ENCODE measurements at regions not wholly inside any gene's neighbourhood (a gene's known extent, or its start where the extent isn't known, plus 50 kb on each side); places are given as distances from the start of the nearest gene placed in this dataset.
A peak's percentile ranks its signal among the peaks of the same experiment; 100 is the strongest.

DNA sequence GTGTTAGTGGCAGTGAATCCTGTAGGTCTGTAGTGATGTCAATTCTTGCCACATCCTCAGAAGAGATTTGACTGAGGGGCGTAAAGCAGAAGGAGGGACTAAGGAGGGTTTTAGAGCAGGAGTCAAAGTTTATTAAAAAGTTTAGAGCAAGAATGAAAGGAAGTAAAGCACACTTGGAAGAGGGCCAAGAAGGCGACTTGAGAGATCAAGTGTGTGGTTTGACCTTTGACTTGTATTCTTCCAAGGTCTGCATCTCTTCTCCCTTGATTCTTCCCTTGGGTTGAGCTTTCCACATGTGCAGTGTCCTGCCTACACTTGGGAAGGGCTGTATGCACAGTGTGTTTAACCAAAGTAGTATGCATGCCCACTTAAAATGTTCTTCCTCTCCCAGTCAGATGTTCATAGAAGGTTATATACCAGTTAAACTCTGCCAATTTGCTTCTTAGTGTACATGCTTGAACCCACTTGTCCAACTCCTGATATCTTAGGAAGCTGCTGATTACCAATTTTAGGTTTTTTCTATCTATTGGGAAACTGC lies 627.6 kb downstream of the MMUT start:
- Mint-ChIP-seq H3K36me3 (ENCODE audit: insufficient read depth, unreplicated experiment) (no peaks in the 10 kb centered on the region), H3K27me3 (ENCODE audit: insufficient read depth, unreplicated experiment) (no peaks in the 10 kb centered on the region), H3K9me3 (ENCODE audit: unreplicated experiment) (peaks cover 11% of the 10 kb centered on the region), H3K27ac (ENCODE audit: low read depth, unreplicated experiment) (no peak overlapping the region), H3K4me3 (ENCODE audit: unreplicated experiment) (no peak overlapping the region), H3K4me1 (ENCODE audit: insufficient read depth, unreplicated experiment) (peaks cover 13% of the 10 kb centered on the region)
- ChIA-PET CTCF (interaction anchor here (0.6 to 0.7 kb wide), 4 partner anchors 23 to 1765 kb away, joined by 3 to 6 read pairs (median 4); no protein-coding TSS in a partner anchor), POLR2A (interaction anchor here (0.6 to 0.7 kb wide), 2 partner anchors 14 to 706 kb away, joined by 3 to 4 read pairs; no protein-coding TSS in a partner anchor)
- intact Hi-C loops (cut with micrococcal nuclease) = no loop called here
- BruUV-seq (replicated peaks) = no TSS peak
- DNase-seq (ENCODE audit: unreplicated experiment) = peak; percentile 45
- TF ChIP-seq, protein P1, sequence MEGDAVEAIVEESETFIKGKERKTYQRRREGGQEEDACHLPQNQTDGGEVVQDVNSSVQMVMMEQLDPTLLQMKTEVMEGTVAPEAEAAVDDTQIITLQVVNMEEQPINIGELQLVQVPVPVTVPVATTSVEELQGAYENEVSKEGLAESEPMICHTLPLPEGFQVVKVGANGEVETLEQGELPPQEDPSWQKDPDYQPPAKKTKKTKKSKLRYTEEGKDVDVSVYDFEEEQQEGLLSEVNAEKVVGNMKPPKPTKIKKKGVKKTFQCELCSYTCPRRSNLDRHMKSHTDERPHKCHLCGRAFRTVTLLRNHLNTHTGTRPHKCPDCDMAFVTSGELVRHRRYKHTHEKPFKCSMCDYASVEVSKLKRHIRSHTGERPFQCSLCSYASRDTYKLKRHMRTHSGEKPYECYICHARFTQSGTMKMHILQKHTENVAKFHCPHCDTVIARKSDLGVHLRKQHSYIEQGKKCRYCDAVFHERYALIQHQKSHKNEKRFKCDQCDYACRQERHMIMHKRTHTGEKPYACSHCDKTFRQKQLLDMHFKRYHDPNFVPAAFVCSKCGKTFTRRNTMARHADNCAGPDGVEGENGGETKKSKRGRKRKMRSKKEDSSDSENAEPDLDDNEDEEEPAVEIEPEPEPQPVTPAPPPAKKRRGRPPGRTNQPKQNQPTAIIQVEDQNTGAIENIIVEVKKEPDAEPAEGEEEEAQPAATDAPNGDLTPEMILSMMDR (IDR thresholded peaks at IDR 0.05; ENCODE audit: unreplicated experiment) = no peak

DNA sequence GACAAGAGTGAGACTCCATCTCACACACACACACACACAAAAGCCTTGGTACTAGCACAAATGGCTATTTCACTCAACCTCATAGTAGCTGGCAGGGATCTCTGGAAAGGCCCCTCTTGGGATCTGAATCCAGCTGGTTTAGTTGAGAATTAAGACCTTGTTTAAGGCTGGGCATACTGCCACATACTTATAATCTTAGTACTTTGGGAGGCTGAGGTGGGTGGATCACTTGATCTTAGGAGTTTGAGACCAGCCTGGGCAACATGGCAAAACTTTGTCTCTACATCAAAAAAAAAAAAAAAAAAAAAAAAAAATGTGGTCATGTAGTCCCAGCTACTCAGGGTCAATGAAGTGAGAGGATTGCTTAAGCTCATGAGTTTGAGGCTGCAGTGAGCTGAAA lies 628.3 kb downstream of the MMUT start:
- ChIA-PET POLR2A (interaction anchor here (0.6 to 0.9 kb wide), 4 partner anchors 15 to 707 kb away, joined by 3 to 4 read pairs (median 3); no protein-coding TSS in a partner anchor), CTCF (interaction anchor here (0.7 to 0.8 kb wide), 3 partner anchors 549 to 747 kb away, joined by 3 read pairs; no protein-coding TSS in a partner anchor)
- peak; percentile 30 for DNase-seq (ENCODE audit: unreplicated experiment)
- TF ChIP-seq, protein P1 (IDR thresholded peaks at IDR 0.05; ENCODE audit: unreplicated experiment) = no peak
- Mint-ChIP-seq H3K27ac (ENCODE audit: low read depth, unreplicated experiment) (no peak overlapping the region), H3K27me3 (ENCODE audit: insufficient read depth, unreplicated experiment) (no peaks in the 10 kb centered on the region), H3K9me3 (ENCODE audit: unreplicated experiment) (peaks cover 3% of the 10 kb centered on the region), H3K4me1 (ENCODE audit: insufficient read depth, unreplicated experiment) (peaks cover 13% of the 10 kb centered on the region), H3K4me3 (ENCODE audit: unreplicated experiment) (no peak overlapping the region), H3K36me3 (ENCODE audit: insufficient read depth, unreplicated experiment) (no peaks in the 10 kb centered on the region)
- BruUV-seq (replicated peaks) = no TSS peak
- intact Hi-C loops (cut with micrococcal nuclease) = no loop called here

DNA sequence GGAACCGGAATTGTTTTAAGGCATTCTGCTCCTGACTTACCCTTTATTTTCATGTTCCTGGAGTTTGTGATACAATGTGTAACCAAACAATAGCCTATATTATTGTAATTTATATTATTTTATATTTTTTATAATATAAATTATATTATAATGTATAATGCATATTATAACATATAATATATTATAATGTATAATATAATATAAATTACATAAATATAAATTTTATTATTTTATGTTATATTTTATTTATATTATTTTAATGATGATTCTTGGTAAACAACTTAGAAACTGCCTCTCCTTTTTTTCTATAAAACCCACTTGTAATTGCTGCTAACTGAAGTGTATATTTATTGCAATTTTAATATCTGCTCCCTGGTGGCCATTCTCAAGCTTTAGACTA lies 629.1 kb downstream of the MMUT start:
- Mint-ChIP-seq H3K9me3 (ENCODE audit: unreplicated experiment) (no peaks in the 10 kb centered on the region), H3K27ac (ENCODE audit: low read depth, unreplicated experiment) (no peak overlapping the region), H3K27me3 (ENCODE audit: insufficient read depth, unreplicated experiment) (no peaks in the 10 kb centered on the region), H3K36me3 (ENCODE audit: insufficient read depth, unreplicated experiment) (no peaks in the 10 kb centered on the region), H3K4me1 (ENCODE audit: insufficient read depth, unreplicated experiment) (peaks cover 13% of the 10 kb centered on the region), H3K4me3 (ENCODE audit: unreplicated experiment) (no peak overlapping the region)
- intact Hi-C loops (cut with micrococcal nuclease) = no loop called here
- TF ChIP-seq, protein P1 (IDR thresholded peaks at IDR 0.05; ENCODE audit: unreplicated experiment) = no peak
- ChIA-PET POLR2A (interaction anchor here (0.7 to 0.9 kb wide), 2 partner anchors 131 to 849 kb away, joined by 3 read pairs; no protein-coding TSS in a partner anchor), CTCF (interaction anchor here (0.8 kb wide), 1 partner anchor 549 kb away, joined by 3 read pairs; no protein-coding TSS in a partner anchor)
- DNase-seq (ENCODE audit: unreplicated experiment) = no peak
- BruUV-seq (replicated peaks) = no TSS peak

DNA sequence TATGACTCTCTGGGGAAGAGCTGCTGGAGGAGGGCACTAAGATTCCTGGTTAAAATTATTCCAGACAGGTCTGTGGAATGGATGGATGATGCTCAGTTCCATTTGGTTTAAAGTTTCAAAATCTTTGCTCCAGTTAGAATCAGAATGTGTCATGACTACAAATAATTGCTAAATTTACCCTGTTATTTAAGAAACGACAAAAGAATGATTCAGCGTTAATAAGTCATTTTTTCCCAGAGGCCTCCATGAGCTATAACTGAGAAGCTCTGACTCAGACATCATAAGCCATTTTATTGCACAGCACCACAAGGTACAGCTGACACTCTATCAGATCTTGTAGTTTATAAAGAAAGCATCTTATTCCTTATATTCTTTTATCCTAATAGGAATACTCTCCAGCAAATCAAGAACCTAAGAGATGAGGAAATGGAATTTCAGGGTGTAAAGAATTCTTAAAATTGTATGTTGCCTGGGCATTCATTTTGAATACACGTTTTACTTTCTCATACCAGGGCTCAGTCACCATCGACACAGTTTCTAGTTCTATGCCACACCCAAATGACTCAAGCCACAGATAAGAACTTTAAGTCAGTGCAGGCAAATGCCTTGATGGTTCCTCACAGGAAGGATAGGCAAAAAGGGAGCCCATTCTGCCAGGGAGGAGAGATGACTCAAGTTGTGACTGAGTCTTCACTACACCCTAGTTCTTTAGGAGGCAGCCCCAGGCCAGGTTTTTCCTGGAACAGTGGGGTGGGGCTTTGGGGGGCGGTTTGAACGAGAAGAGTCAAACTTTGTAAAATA lies 636.0 kb downstream of the MMUT start:
- H3K4me3 Mint-ChIP-seq (ENCODE audit: unreplicated experiment) = peak overlapping the region; percentile 69
- H3K4me1 Mint-ChIP-seq (ENCODE audit: insufficient read depth, unreplicated experiment) = peaks cover 29% of the 10 kb centered on the region
- TF ChIP-seq, protein P1 (IDR thresholded peaks at IDR 0.05; ENCODE audit: unreplicated experiment) = no peak
- DNase-seq (ENCODE audit: unreplicated experiment) = peak; percentile 98
- intact Hi-C loops (cut with micrococcal nuclease) = loop anchor here (1.0 to 10.0 kb wide), 7 partner anchors 61 to 1038 kb away; partner anchors contain the start of genes C6orf141 and PTCHD4
- no peaks in the 10 kb centered on the region for H3K27me3 Mint-ChIP-seq (ENCODE audit: insufficient read depth, unreplicated experiment)
- H3K36me3 Mint-ChIP-seq (ENCODE audit: insufficient read depth, unreplicated experiment) = no peaks in the 10 kb centered on the region
- peak overlapping the region; percentile 100 for H3K27ac Mint-ChIP-seq (ENCODE audit: low read depth, unreplicated experiment)
- BruUV-seq (replicated peaks) = TSS peak; percentile 94
- ChIA-PET POLR2A (interaction anchor here (0.7 to 1.6 kb wide), 14 partner anchors 9 to 1293 kb away, joined by 3 to 8 read pairs (median 3); no protein-coding TSS in a partner anchor), CTCF (interaction anchor here (0.7 to 0.9 kb wide), 2 partner anchors 269 to 1038 kb away, joined by 3 to 4 read pairs; no protein-coding TSS in a partner anchor)
- H3K9me3 Mint-ChIP-seq (ENCODE audit: unreplicated experiment) = no peaks in the 10 kb centered on the region

Data from MCF 10A (cell line).